ENCODE measurements at regions not wholly inside any gene's neighbourhood (a gene's known extent, or its start where the extent isn't known, plus 50 kb on each side); places are given as distances from the start of the nearest gene placed in this dataset.

DNA sequence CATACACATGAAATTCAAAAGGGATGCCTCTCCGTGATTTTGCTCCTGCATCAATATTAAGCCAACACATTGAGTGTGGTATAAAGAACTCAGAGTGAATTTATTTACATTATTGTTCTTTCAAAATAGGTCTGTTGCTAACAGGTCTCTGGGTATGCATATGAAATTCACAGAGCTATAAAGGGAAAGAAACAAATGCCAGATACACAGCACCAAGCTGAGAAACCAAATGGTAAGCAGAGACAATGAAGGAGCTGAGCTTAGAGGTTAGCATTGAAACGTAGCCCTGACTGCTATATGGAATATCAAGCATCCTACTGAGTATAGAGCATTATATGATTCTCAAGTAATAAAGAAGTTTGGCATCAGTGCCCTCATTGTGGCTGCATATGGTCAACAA lies 712.9 kb downstream of the NSUN3 start:
- no peak for TF ChIP-seq ZNF274 (IDR thresholded peaks at IDR 0.05; ENCODE audit: low read depth, low read length)
- no peak for TF ChIP-seq YY1 (IDR thresholded peaks at IDR 0.05; ENCODE audit: insufficient read depth, insufficient read length)
- TF ChIP-seq SUZ12 (IDR thresholded peaks at IDR 0.05; ENCODE audit: extremely low read depth, insufficient read depth, insufficient read length), result no peak
